HepG2 (cell line): ENCODE measurements at regions not wholly inside any gene's neighbourhood (a gene's known extent, or its start where the extent isn't known, plus 50 kb on each side); places are given as distances from the start of the nearest gene placed in this dataset.

ENCODE experiments used
- ATF2 ChIP-seq: sonication (generic); formaldehyde crosslinking; IDR thresholded peaks from 2 replicates; pipeline ENCODE4 v1.4.0; 2020; ENCODE audit warnings: missing genetic modification reagents
- EP300 ChIP-seq, 3 experiments: sonication (generic) in 1 of 3; formaldehyde crosslinking in 1 of 3; IDR thresholded peaks; 2 replicates each; pipeline versions ENCODE4 v1.5.1 to v1.6.1; 2011 to 2020; ENCODE audit warnings: low read depth in 2 of 3, low read length in 2 of 3, borderline replicate concordance in 1 of 3, improper control_type of control experiment in 1 of 3, mild to moderate bottlenecking in 1 of 3, missing genetic modification reagents in 1 of 3, moderate library complexity in 1 of 3
- KDM1A ChIP-seq: IDR thresholded peaks from 2 replicates; pipeline ENCODE4 v1.6.1; 2016; ENCODE audit warnings: missing compliant biosample characterization
- MYC ChIP-seq: sonication (generic); formaldehyde crosslinking; IDR thresholded peaks from 2 replicates; pipeline ENCODE4 v1.9.0; 2021; ENCODE audit warnings: missing genetic modification reagents, borderline replicate concordance
- NFAT5 ChIP-seq: sonication (generic); formaldehyde crosslinking; IDR thresholded peaks from 2 replicates; pipeline ENCODE4 v1.4.0; 2020; ENCODE audit warnings: missing genetic modification reagents
- PAX8 ChIP-seq: sonication (generic); formaldehyde crosslinking; IDR thresholded peaks from 2 replicates; pipeline ENCODE4 v1.8.0; 2022; ENCODE audit warnings: mild to moderate bottlenecking, missing genetic modification reagents, borderline replicate concordance
- RAD21 ChIP-seq: fragments of 450-650 bp; formaldehyde crosslinking; IDR thresholded peaks from 2 replicates; pipeline ENCODE4 v1.5.0; 2020; ENCODE audit warnings: mild to moderate bottlenecking
- RBM39 ChIP-seq: fragments of 200-400 bp; formaldehyde crosslinking; IDR thresholded peaks from one replicate; pipeline ENCODE4 v1.6.1; 2018; ENCODE audit warnings: antibody characterized with exemption, mild to moderate bottlenecking, low read depth, low read length; ENCODE audit not compliant: poor library complexity, severe bottlenecking
- SP5 ChIP-seq: IDR thresholded peaks from 2 replicates; pipeline ENCODE4 v1.6.1; 2016; ENCODE audit warnings: low read depth, borderline replicate concordance
- ZBTB4 ChIP-seq: sonication (generic); formaldehyde crosslinking; IDR thresholded peaks from 2 replicates; pipeline ENCODE4 v1.4.0; 2020; ENCODE audit warnings: missing genetic modification reagents, mild to moderate bottlenecking, borderline replicate concordance
- ZBTB49 ChIP-seq: sonication (generic); formaldehyde crosslinking; IDR thresholded peaks from 2 replicates; pipeline ENCODE4 v1.4.0; 2020; ENCODE audit warnings: missing genetic modification reagents, borderline replicate concordance
- ZNF251 ChIP-seq: sonication (generic); formaldehyde crosslinking; IDR thresholded peaks from 2 replicates; pipeline ENCODE4 v1.9.0; 2021; ENCODE audit warnings: mild to moderate bottlenecking, missing genetic modification reagents
- ZNF276 ChIP-seq: sonication (generic); formaldehyde crosslinking; IDR thresholded peaks from 2 replicates; pipeline ENCODE4 v1.4.0; 2020; ENCODE audit warnings: mild to moderate bottlenecking, low read depth, missing genetic modification reagents

- no peak for TF ChIP-seq KDM1A (CRISPR knock-in tag)
- no peak for TF ChIP-seq EP300 (IDR thresholded peaks at IDR 0.05; ENCODE audit: low read depth in 2 of 2, low read length in 2 of 2)
- no peak for TF ChIP-seq EP300 (CRISPR knock-in tag; IDR thresholded peaks at IDR 0.05; ENCODE audit: borderline replicate concordance)
- TF ChIP-seq RAD21, result no peak
- TF ChIP-seq ATF2 (CRISPR knock-in tag), result no peak
- no peak for TF ChIP-seq PAX8 (CRISPR knock-in tag)
- TF ChIP-seq NFAT5 (CRISPR knock-in tag), result no peak
- no peak for TF ChIP-seq MYC (CRISPR knock-in tag)
- TF ChIP-seq ZBTB4 (CRISPR knock-in tag), result no peak
- TF ChIP-seq ZNF251 (CRISPR knock-in tag), result no peak
- no peak for TF ChIP-seq ZNF276
- no peak for TF ChIP-seq RBM39
- TF ChIP-seq ZBTB49 (CRISPR knock-in tag), result no peak
- no peak for TF ChIP-seq SP5 (CRISPR knock-in tag)
These were observed 546.4 kb downstream of the DTWD2 start for GRCh38 chr5:118441956-118442355.
